A673 (cell line): ENCODE measurements at regions not wholly inside any gene's neighbourhood (a gene's known extent, or its start where the extent isn't known, plus 50 kb on each side); places are given as distances from the start of the nearest gene placed in this dataset.

Experiments used
- EZH2 ChIP-seq: fragments of 200-600 bp; sonication (generic); IDR thresholded peaks from 2 replicates; pipeline ENCODE4 v1.6.1; 2017; ENCODE audit warnings: borderline replicate concordance, low read depth, mild to moderate bottlenecking, mixed read lengths, antibody characterized with exemption, low read length; ENCODE audit not compliant: poor library complexity, severe bottlenecking
- TF ChIP-seq, protein P1 (sequence below): fragments of 300-800, 200-600 bp; sonication (generic); conservative IDR thresholded peaks from 2 replicates; pipeline ENCODE4 v1.5.1; 2017; ENCODE audit warnings: low read depth, mild to moderate bottlenecking, antibody characterized with exemption, low read length, moderate library complexity, mixed read lengths

DNA sequence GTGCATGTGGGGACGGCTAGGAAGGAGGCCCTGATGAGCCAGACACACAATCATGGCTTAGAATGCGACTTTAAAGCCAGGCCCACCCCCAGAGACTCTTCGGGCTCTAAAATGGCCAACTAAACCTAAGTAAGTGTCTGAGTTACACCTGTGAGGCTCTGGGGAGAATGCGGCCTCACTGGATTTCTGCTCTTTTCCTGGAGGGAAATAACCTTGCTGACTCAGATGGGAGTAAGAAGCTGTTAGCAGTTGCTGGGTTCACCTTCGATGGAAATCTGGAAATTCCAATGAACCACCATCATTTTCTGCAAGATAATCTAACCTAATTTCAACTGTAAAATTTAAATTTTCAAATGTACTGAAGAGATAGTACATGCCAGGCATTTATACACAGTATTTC lies 97.6 kb upstream of the MAML3 start:
- TF ChIP-seq, protein P1, sequence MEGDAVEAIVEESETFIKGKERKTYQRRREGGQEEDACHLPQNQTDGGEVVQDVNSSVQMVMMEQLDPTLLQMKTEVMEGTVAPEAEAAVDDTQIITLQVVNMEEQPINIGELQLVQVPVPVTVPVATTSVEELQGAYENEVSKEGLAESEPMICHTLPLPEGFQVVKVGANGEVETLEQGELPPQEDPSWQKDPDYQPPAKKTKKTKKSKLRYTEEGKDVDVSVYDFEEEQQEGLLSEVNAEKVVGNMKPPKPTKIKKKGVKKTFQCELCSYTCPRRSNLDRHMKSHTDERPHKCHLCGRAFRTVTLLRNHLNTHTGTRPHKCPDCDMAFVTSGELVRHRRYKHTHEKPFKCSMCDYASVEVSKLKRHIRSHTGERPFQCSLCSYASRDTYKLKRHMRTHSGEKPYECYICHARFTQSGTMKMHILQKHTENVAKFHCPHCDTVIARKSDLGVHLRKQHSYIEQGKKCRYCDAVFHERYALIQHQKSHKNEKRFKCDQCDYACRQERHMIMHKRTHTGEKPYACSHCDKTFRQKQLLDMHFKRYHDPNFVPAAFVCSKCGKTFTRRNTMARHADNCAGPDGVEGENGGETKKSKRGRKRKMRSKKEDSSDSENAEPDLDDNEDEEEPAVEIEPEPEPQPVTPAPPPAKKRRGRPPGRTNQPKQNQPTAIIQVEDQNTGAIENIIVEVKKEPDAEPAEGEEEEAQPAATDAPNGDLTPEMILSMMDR: no peak
- TF ChIP-seq EZH2: no peak
